Prostate gland (tissue), 2 donors: ENCODE measurements at regions not wholly inside any gene's neighbourhood (a gene's known extent, or its start where the extent isn't known, plus 50 kb on each side); places are given as distances from the start of the nearest gene placed in this dataset.

Source experiments
- DNase-seq: peaks from one replicate; pipeline ENCODE4 v3.0.0-alpha.2; 2019; ENCODE audit warnings: low spot score
- H3K27ac ChIP-seq, 2 donors: fragments of 200-600 bp; sonication (generic); 2 replicates each; pipeline ENCODE4 v1.5.1; 2017 to 2019
- H3K27me3 ChIP-seq: fragments of 200-600 bp; sonication (generic); replicated peaks from 2 replicates; pipeline ENCODE4 v1.5.1; 2019; ENCODE audit not compliant: insufficient read depth
- H3K36me3 ChIP-seq, 2 donors: fragments of 200-600 bp; sonication (generic); 1 replicate in 1 of 2; 2 replicates in 1 of 2; pipeline versions ENCODE4 v1.5.1 to v1.8.1; 2017 to 2019
- H3K4me1 ChIP-seq: fragments of 200-600 bp; sonication (generic); replicated peaks from 2 replicates; pipeline ENCODE4 v1.5.1; 2019
- H3K4me3 ChIP-seq, 2 donors: fragments of 200-600 bp; sonication (generic); 2 replicates each; pipeline ENCODE4 v1.5.1; 2017 to 2019
- H3K9me3 ChIP-seq: fragments of 200-600 bp; sonication (generic); 2 replicates; pipeline ENCODE4 v1.5.1; 2017
- CTCF ChIP-seq, 4 experiments: fragments of 200-600 bp in 2 of 4; fragments of 450-650 bp in 2 of 4; sonication (generic) in 2 of 4; IDR thresholded peaks; 1 replicate in 3 of 4; 2 replicates in 1 of 4; pipeline ENCODE4 v1.5.1; 2016 to 2019; ENCODE audit warnings: antibody characterized with exemption in 4 of 4, mild to moderate bottlenecking in 2 of 4, moderate library complexity in 2 of 4
- POLR2A ChIP-seq: fragments of 450-650 bp; IDR thresholded peaks from one replicate; pipeline ENCODE4 v1.6.1; 2016; ENCODE audit warnings: antibody characterized with exemption, mild to moderate bottlenecking
- POLR2AphosphoS5 ChIP-seq: sonication (generic); formaldehyde crosslinking; IDR thresholded peaks from one replicate; pipeline ENCODE4 v1.6.1; 2017; ENCODE audit warnings: antibody characterized with exemption
- WGBS: methylation state at CpG from one replicate; pipeline ENCODE4 v1.1.5; 2018; 5-methylcytosine and 5-hydroxymethylcytosine counted together
- intact Hi-C: fragments of 100-400 bp; cut with DNase I; formaldehyde crosslinking; loops from one replicate; pipeline ENCODE4 v1.14.2; 2022

GRCh38 chr11:45094958-45095690 lies 51.3 kb upstream of the PRDM11 start:
- TF ChIP-seq POLR2AphosphoS5 (no peak), POLR2A (no peak), CTCF (IDR thresholded peaks at IDR 0.05) (no peak)
- no peak for DNase-seq
- WGBS, result 65% methylated on average over 10 of the region's 10 CpGs
- Histone ChIP-seq H3K4me1 (no peaks in the 10 kb centered on the region), H3K27me3 (no peaks in the 10 kb centered on the region), H3K27ac (no peak overlapping the region), H3K36me3 (no peaks in the 10 kb centered on the region), H3K9me3 (no peaks in the 10 kb centered on the region), H3K4me3 (no peak overlapping the region)
- intact Hi-C loops, result no loop called here

DNA sequence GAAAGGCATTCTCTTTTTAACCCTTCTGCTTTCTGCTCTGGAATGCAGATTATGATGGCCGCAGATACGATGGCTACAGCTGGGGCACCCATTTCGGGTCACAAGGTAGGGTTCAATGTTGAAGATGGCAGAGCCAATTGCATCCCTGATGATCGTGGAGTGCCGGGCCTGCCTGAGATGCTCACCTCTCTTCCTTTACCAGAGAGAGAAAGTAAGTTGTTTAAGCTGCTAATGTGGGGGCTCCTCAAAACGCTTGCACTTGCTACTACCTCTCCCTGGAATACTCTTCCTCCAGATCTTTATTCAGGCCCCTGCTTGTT lies 50.8 kb upstream of the PRDM11 start:
- Histone ChIP-seq H3K9me3 (no peaks in the 10 kb centered on the region), H3K4me3 (no peak overlapping the region), H3K36me3 (no peaks in the 10 kb centered on the region), H3K4me1 (no peaks in the 10 kb centered on the region), H3K27ac (no peak overlapping the region), H3K27me3 (no peaks in the 10 kb centered on the region)
- 77% methylated on average over 6 of the region's 6 CpGs for WGBS
- intact Hi-C loops, result no loop called here
- DNase-seq, result no peak
- TF ChIP-seq POLR2AphosphoS5, result no peak
- TF ChIP-seq CTCF (IDR thresholded peaks at IDR 0.05), result no peak
- no peak for TF ChIP-seq POLR2A

GRCh38 chr11:45096636-45097035 lies 49.8 kb upstream of the PRDM11 start:
- H3K36me3 ChIP-seq, result no peaks in the 10 kb centered on the region
- no peak for DNase-seq
- WGBS, result 47% methylated on average over 4 of the region's 4 CpGs

More at GRCh38 chr11:45096636-45097035, 49.8 kb upstream of the PRDM11 start:
- Histone ChIP-seq H3K4me1 (no peaks in the 10 kb centered on the region), H3K4me3 (no peak overlapping the region), H3K9me3 (no peaks in the 10 kb centered on the region), H3K27ac (no peak overlapping the region), H3K27me3 (no peaks in the 10 kb centered on the region)
- TF ChIP-seq CTCF (IDR thresholded peaks at IDR 0.05) (no peak), POLR2AphosphoS5 (no peak), POLR2A (no peak)
- intact Hi-C loops, result no loop called here
